Osteoblast (primary cell): ENCODE measurements at regions not wholly inside any gene's neighbourhood (a gene's known extent, or its start where the extent isn't known, plus 50 kb on each side); places are given as distances from the start of the nearest gene placed in this dataset.

Experiments
- DNase-seq: peaks from one replicate; pipeline ENCODE4 v3.0.0; 2011; ENCODE audit warnings: low spot score, mixed read lengths; ENCODE audit not compliant: insufficient read length; ENCODE audit errors: missing footprints
- H2AFZ ChIP-seq: 2 replicates; pipeline ENCODE4 v1.6.0; 2011; ENCODE audit warnings: mild to moderate bottlenecking, low read length
- H3K27ac ChIP-seq: 2 replicates; pipeline ENCODE4 v1.5.1; 2011; ENCODE audit warnings: mild to moderate bottlenecking, low read depth, low read length, moderate library complexity
- H3K27me3 ChIP-seq: 2 replicates; pipeline ENCODE4 v1.6.0; 2012; ENCODE audit warnings: mild to moderate bottlenecking, control low read depth, inconsistent platforms, low read length, moderate library complexity; ENCODE audit not compliant: insufficient read depth
- H3K36me3 ChIP-seq: 2 replicates; pipeline ENCODE4 v1.5.1; 2011; ENCODE audit warnings: mild to moderate bottlenecking, low read length, control low read depth, moderate library complexity; ENCODE audit not compliant: insufficient read depth
- H3K4me1 ChIP-seq: 2 replicates; pipeline ENCODE4 v1.5.1; 2011; ENCODE audit warnings: mild to moderate bottlenecking, low read length, control low read depth, moderate library complexity; ENCODE audit not compliant: insufficient read depth
- H3K4me2 ChIP-seq: 2 replicates; pipeline ENCODE4 v1.6.0; 2011; ENCODE audit warnings: mild to moderate bottlenecking, low read length; ENCODE audit not compliant: insufficient read depth
- H3K4me3 ChIP-seq: fragments of 200-600 bp; sonication (generic); 3 replicates; pipeline ENCODE4 v1.5.1; 2012; ENCODE audit warnings: mild to moderate bottlenecking, low read length, inconsistent platforms; ENCODE audit not compliant: insufficient read depth
- H3K79me2 ChIP-seq: 2 replicates; pipeline ENCODE4 v1.6.0; 2012; ENCODE audit warnings: mild to moderate bottlenecking, low read length, control low read depth, inconsistent platforms; ENCODE audit not compliant: insufficient read depth
- H3K9me3 ChIP-seq: 2 replicates; pipeline ENCODE4 v1.5.1; 2011; ENCODE audit warnings: low read depth, low read length, control low read depth
- H4K20me1 ChIP-seq: 2 replicates; pipeline ENCODE4 v1.6.0; 2012; ENCODE audit warnings: mild to moderate bottlenecking, low read length, control low read depth; ENCODE audit not compliant: insufficient read depth
- CTCF ChIP-seq: IDR thresholded peaks from 2 replicates; pipeline ENCODE4 v1.5.1; 2011; ENCODE audit warnings: mild to moderate bottlenecking, low read depth, low read length, moderate library complexity; ENCODE audit errors: extremely low read depth

DNA sequence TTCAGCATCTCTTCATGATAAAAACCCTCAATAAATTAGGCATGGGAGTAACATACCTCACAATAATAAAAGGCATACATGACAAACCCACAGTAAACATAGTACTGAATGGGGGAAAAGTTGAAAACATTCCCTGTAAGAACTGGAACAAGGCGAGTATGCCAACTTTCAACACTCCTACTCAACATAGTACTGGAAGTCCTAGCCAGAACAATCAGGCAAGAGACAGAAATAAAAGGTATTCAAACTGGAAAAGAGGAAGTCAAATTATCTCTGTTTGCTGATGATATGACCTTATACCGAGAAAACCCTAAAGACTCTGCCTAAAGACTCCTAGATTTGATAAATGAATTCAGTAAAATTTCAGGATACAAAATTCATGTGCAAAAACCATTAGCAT, 167.6 kb downstream of the TMEM38B start:
- H3K4me1 ChIP-seq = no peaks in the 10 kb centered on the region
- no peaks in the 10 kb centered on the region for H3K9me3 ChIP-seq
- H3K27ac ChIP-seq = no peak overlapping the region
- no peak for DNase-seq
- H3K36me3 ChIP-seq = no peaks in the 10 kb centered on the region
- TF ChIP-seq CTCF = no peak
- H4K20me1 ChIP-seq = no peaks in the 10 kb centered on the region
- no peaks in the 10 kb centered on the region for H3K79me2 ChIP-seq
- no peak overlapping the region for H2AFZ ChIP-seq
- no peak overlapping the region for H3K4me2 ChIP-seq
- no peak overlapping the region for H3K4me3 ChIP-seq
- no peaks in the 10 kb centered on the region for H3K27me3 ChIP-seq

GRCh38 chr9:105864248-105864898, 170.0 kb downstream of the TMEM38B start:
- no peak for TF ChIP-seq CTCF
- Histone ChIP-seq H2AFZ (no peak overlapping the region), H3K4me3 (no peak overlapping the region), H3K79me2 (no peaks in the 10 kb centered on the region), H3K4me1 (no peaks in the 10 kb centered on the region), H3K9me3 (no peaks in the 10 kb centered on the region), H3K4me2 (no peak overlapping the region), H3K27me3 (no peaks in the 10 kb centered on the region), H4K20me1 (no peaks in the 10 kb centered on the region), H3K27ac (no peak overlapping the region), H3K36me3 (no peaks in the 10 kb centered on the region)
- no peak for DNase-seq

DNA sequence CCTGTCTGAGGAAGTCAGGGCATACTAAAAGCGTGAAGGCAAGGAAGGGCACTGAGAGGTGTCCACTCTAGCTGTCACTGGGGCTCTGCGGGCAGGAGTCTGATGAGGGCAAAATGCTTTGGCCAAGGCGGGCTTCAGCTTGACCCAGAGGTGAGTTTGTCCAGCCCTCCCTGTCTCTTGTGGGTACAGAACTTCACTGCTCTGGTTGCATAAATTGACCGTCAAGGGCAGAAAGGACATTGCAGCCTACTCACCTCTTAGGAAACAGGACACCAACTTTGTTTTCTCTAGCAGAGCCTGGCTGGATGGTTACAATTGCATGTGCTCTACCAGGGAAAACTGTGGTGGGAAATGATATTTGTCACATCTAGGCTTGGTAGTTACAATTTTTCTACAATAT, 170.9 kb downstream of the TMEM38B start:
- no peak overlapping the region for H3K4me3 ChIP-seq
- no peak overlapping the region for H3K27ac ChIP-seq
- no peaks in the 10 kb centered on the region for H3K27me3 ChIP-seq
- H3K4me2 ChIP-seq = no peak overlapping the region
- no peaks in the 10 kb centered on the region for H4K20me1 ChIP-seq
- no peak overlapping the region for H2AFZ ChIP-seq
- no peaks in the 10 kb centered on the region for H3K36me3 ChIP-seq
- no peaks in the 10 kb centered on the region for H3K9me3 ChIP-seq
- no peak for DNase-seq
- H3K4me1 ChIP-seq = no peaks in the 10 kb centered on the region
- no peak for TF ChIP-seq CTCF
- H3K79me2 ChIP-seq = no peaks in the 10 kb centered on the region

DNA sequence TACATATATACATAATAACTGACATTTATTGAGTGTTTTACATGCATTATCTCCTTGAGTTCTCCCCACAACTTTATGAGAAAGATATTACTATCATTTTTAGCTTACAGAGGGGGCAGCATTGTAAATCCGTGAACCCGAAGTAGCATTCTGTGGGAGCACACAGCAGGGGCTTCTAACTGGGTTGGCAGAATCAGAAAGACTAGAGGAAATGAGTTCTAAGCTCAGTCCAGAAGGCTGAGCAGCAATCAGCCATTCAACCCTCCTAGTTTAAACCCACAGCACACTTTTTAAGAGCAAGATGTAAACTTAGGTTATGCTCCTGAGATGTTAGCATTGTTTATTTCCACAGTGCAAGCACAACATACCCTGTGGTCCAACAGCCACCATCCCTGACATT, 177.2 kb downstream of the TMEM38B start:
- no peaks in the 10 kb centered on the region for H3K27me3 ChIP-seq
- no peaks in the 10 kb centered on the region for H4K20me1 ChIP-seq
- H3K4me1 ChIP-seq = no peaks in the 10 kb centered on the region
- no peak overlapping the region for H2AFZ ChIP-seq
- H3K36me3 ChIP-seq = no peaks in the 10 kb centered on the region
- H3K4me3 ChIP-seq = no peak overlapping the region
- no peaks in the 10 kb centered on the region for H3K9me3 ChIP-seq
- TF ChIP-seq CTCF = no peak
- no peak for DNase-seq
- H3K27ac ChIP-seq = no peak overlapping the region
- no peak overlapping the region for H3K4me2 ChIP-seq
- H3K79me2 ChIP-seq = no peaks in the 10 kb centered on the region
